Islet precursor cell (in vitro differentiated cells): ENCODE measurements at regions not wholly inside any gene's neighbourhood (a gene's known extent, or its start where the extent isn't known, plus 50 kb on each side); places are given as distances from the start of the nearest gene placed in this dataset.
"Not testable (repeated sequence)": the region's sequence is repeated elsewhere in the genome, so short reads cannot be mapped to it uniquely, and the experiment has no call there.

Experiments used
- DNase-seq: peaks from one replicate; pipeline ENCODE4 v3.0.0-alpha.2; 2018

- no peak for DNase-seq
These were observed 1099.7 kb downstream of the SUCLG1 start for GRCh38 chr2:83359336-83359735.

- no peak for DNase-seq
These were observed 1116.2 kb downstream of the SUCLG1 start for GRCh38 chr2:83342860-83343329.

- no peak for DNase-seq
These were observed 1118.7 kb downstream of the SUCLG1 start for GRCh38 chr2:83340424-83340823.

GRCh38 chr2:83339942-83340341 is 1119.1 kb downstream of the SUCLG1 start:
- not testable (repeated sequence) for DNase-seq

- no peak for DNase-seq
These were observed 1127.3 kb downstream of the SUCLG1 start for GRCh38 chr2:83331810-83332209.

- no peak for DNase-seq
These were observed 1136.0 kb downstream of the SUCLG1 start for GRCh38 chr2:83323038-83323437.

- no peak for DNase-seq
These were observed 1139.0 kb downstream of the SUCLG1 start for GRCh38 chr2:83320053-83320452.

GRCh38 chr2:83305758-83306378 is 1153.2 kb downstream of the SUCLG1 start:
- DNase-seq: no peak

- DNase-seq: no peak
These were observed 1168.0 kb downstream of the SUCLG1 start for GRCh38 chr2:83291083-83291482.

GRCh38 chr2:83282841-83283240 is 1176.2 kb downstream of the SUCLG1 start:
- DNase-seq: no peak

GRCh38 chr2:83282043-83282795 is 1176.9 kb downstream of the SUCLG1 start:
- DNase-seq: no peak

GRCh38 chr2:83280391-83280790 is 1178.7 kb downstream of the SUCLG1 start:
- DNase-seq: no peak

GRCh38 chr2:83273322-83273721 is 1185.8 kb downstream of the SUCLG1 start:
- DNase-seq: no peak

- DNase-seq: no peak
These were observed 1197.4 kb downstream of the SUCLG1 start for GRCh38 chr2:83261591-83262136.

- DNase-seq: no peak
These were observed 1205.2 kb downstream of the SUCLG1 start for GRCh38 chr2:83253848-83254247.

- no peak for DNase-seq
These were observed 1207.7 kb downstream of the SUCLG1 start for GRCh38 chr2:83251321-83251872.

- not testable (repeated sequence) for DNase-seq
These were observed 1213.1 kb downstream of the SUCLG1 start for GRCh38 chr2:83245806-83246537.

- no peak for DNase-seq
These were observed 1218.5 kb downstream of the SUCLG1 start for GRCh38 chr2:83240611-83241010.

GRCh38 chr2:83238111-83238510 is 1221.0 kb downstream of the SUCLG1 start:
- DNase-seq: no peak

GRCh38 chr2:83234246-83234645 is 1224.8 kb downstream of the SUCLG1 start:
- DNase-seq: no peak

GRCh38 chr2:83233781-83234180 is 1225.3 kb downstream of the SUCLG1 start:
- DNase-seq: no peak

- DNase-seq: no peak
These were observed 1225.8 kb downstream of the SUCLG1 start for GRCh38 chr2:83233326-83233725.

GRCh38 chr2:83229443-83229842 is 1229.6 kb downstream of the SUCLG1 start:
- no peak for DNase-seq
